ENCODE measurements at regions not wholly inside any gene's neighbourhood (a gene's known extent, or its start where the extent isn't known, plus 50 kb on each side); places are given as distances from the start of the nearest gene placed in this dataset.

DNA sequence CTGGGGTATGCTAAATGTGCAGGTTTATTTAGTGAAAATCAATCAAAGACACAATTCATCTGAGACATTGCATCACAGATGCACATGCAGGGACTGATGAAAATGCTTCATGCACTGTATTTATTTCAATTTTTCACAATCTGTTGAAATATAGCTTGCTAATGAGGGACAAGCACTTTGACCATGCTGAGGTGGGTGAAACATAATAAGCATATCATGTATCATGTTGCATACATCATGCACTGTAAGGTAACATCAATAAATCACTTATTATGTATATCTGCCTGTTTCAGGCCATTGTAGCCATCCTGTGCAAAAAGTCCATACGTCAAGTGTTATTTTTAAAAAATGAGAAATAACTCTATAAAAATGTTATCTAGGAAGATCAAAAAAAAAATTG lies 426.9 kb upstream of the PCDH15 start:
- TF ChIP-seq ZNF384 (IDR thresholded peaks at IDR 0.05; ENCODE audit: borderline replicate concordance, low read depth, low read length) (no peak), SPI1 (IDR thresholded peaks at IDR 0.05; ENCODE audit: borderline replicate concordance, insufficient read depth, low read depth, low read length) (no peak), ZNF207 (IDR thresholded peaks at IDR 0.05; ENCODE audit: borderline replicate concordance) (no peak), ZNF622 (IDR thresholded peaks at IDR 0.05) (no peak), GABPA (IDR thresholded peaks at IDR 0.05; ENCODE audit: low read depth) (no peak), EZH2 (IDR thresholded peaks at IDR 0.05; ENCODE audit: borderline replicate concordance, control insufficient read depth, low read depth, low read length) (no peak), HDGF (IDR thresholded peaks at IDR 0.05) (no peak)
- TF ChIP-seq, protein P1, sequence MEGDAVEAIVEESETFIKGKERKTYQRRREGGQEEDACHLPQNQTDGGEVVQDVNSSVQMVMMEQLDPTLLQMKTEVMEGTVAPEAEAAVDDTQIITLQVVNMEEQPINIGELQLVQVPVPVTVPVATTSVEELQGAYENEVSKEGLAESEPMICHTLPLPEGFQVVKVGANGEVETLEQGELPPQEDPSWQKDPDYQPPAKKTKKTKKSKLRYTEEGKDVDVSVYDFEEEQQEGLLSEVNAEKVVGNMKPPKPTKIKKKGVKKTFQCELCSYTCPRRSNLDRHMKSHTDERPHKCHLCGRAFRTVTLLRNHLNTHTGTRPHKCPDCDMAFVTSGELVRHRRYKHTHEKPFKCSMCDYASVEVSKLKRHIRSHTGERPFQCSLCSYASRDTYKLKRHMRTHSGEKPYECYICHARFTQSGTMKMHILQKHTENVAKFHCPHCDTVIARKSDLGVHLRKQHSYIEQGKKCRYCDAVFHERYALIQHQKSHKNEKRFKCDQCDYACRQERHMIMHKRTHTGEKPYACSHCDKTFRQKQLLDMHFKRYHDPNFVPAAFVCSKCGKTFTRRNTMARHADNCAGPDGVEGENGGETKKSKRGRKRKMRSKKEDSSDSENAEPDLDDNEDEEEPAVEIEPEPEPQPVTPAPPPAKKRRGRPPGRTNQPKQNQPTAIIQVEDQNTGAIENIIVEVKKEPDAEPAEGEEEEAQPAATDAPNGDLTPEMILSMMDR (IDR thresholded peaks at IDR 0.05 in 2 of 3, conservative IDR thresholded peaks at IDR 0.05 in 1 of 3; ENCODE audit: control insufficient read depth in 2 of 3, extremely low read depth in 1 of 3, insufficient read depth in 1 of 3, low read depth in 3 of 3, low read length in 3 of 3), result no peak
- TF ChIP-seq, protein P2, sequence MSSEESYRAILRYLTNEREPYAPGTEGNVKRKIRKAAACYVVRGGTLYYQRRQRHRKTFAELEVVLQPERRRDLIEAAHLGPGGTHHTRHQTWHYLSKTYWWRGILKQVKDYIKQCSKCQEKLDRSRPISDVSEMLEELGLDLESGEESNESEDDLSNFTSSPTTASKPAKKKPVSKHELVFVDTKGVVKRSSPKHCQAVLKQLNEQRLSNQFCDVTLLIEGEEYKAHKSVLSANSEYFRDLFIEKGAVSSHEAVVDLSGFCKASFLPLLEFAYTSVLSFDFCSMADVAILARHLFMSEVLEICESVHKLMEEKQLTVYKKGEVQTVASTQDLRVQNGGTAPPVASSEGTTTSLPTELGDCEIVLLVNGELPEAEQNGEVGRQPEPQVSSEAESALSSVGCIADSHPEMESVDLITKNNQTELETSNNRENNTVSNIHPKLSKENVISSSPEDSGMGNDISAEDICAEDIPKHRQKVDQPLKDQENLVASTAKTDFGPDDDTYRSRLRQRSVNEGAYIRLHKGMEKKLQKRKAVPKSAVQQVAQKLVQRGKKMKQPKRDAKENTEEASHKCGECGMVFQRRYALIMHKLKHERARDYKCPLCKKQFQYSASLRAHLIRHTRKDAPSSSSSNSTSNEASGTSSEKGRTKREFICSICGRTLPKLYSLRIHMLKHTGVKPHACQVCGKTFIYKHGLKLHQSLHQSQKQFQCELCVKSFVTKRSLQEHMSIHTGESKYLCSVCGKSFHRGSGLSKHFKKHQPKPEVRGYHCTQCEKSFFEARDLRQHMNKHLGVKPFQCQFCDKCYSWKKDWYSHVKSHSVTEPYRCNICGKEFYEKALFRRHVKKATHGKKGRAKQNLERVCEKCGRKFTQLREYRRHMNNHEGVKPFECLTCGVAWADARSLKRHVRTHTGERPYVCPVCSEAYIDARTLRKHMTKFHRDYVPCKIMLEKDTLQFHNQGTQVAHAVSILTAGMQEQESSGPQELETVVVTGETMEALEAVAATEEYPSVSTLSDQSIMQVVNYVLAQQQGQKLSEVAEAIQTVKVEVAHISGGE (CRISPR knock-in tag; IDR thresholded peaks at IDR 0.05), result no peak
- TF ChIP-seq, protein P3, sequence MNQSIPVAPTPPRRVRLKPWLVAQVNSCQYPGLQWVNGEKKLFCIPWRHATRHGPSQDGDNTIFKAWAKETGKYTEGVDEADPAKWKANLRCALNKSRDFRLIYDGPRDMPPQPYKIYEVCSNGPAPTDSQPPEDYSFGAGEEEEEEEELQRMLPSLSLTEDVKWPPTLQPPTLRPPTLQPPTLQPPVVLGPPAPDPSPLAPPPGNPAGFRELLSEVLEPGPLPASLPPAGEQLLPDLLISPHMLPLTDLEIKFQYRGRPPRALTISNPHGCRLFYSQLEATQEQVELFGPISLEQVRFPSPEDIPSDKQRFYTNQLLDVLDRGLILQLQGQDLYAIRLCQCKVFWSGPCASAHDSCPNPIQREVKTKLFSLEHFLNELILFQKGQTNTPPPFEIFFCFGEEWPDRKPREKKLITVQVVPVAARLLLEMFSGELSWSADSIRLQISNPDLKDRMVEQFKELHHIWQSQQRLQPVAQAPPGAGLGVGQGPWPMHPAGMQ (IDR thresholded peaks at IDR 0.05; ENCODE audit: borderline replicate concordance), result no peak
